Chondrocyte (in vitro differentiated cells): ENCODE measurements at regions not wholly inside any gene's neighbourhood (a gene's known extent, or its start where the extent isn't known, plus 50 kb on each side); places are given as distances from the start of the nearest gene placed in this dataset.

Source experiments
- DNase-seq: peaks from one replicate; pipeline ENCODE4 v3.0.0; 2021; ENCODE audit warnings: mixed read lengths, low spot score
- H3K27ac Mint-ChIP-seq: one replicate; pipeline ENCODE4 v1.8.0; 2021; ENCODE audit warnings: mild to moderate bottlenecking, moderate library complexity, mixed read lengths; ENCODE audit not compliant: unreplicated experiment
- H3K27me3 Mint-ChIP-seq: 2 replicates; pipeline ENCODE4 v1.8.0; 2021; ENCODE audit warnings: low read depth, mixed read lengths
- H3K36me3 Mint-ChIP-seq: 2 replicates; pipeline ENCODE4 v1.8.0; 2021; ENCODE audit warnings: low read depth, mixed read lengths
- H3K4me1 Mint-ChIP-seq: 2 replicates; pipeline ENCODE4 v1.8.0; 2021; ENCODE audit warnings: low read depth, mild to moderate bottlenecking, mixed read lengths
- H3K4me3 Mint-ChIP-seq: one replicate; pipeline ENCODE4 v1.8.0; 2021; ENCODE audit warnings: mild to moderate bottlenecking, moderate library complexity, mixed read lengths; ENCODE audit not compliant: unreplicated experiment
- H3K9me3 Mint-ChIP-seq: 2 replicates; pipeline ENCODE4 v1.8.0; 2021; ENCODE audit warnings: low read depth, mixed read lengths
- TF ChIP-seq, protein P1 (sequence below): fragments of 200-600 bp; sonication (generic); IDR thresholded peaks from 2 replicates; pipeline ENCODE4 v1.5.0; 2021; ENCODE audit warnings: antibody characterized with exemption, mild to moderate bottlenecking, moderate library complexity

GRCh38 chr3:180223268-180223667 is 186.5 kb upstream of the PEX5L start:
- Mint-ChIP-seq H3K27ac (no peak overlapping the region), H3K4me3 (no peak overlapping the region), H3K4me1 (no peaks in the 10 kb centered on the region), H3K9me3 (peaks cover 49% of the 10 kb centered on the region), H3K36me3 (no peaks in the 10 kb centered on the region), H3K27me3 (no peaks in the 10 kb centered on the region)
- TF ChIP-seq, protein P1, sequence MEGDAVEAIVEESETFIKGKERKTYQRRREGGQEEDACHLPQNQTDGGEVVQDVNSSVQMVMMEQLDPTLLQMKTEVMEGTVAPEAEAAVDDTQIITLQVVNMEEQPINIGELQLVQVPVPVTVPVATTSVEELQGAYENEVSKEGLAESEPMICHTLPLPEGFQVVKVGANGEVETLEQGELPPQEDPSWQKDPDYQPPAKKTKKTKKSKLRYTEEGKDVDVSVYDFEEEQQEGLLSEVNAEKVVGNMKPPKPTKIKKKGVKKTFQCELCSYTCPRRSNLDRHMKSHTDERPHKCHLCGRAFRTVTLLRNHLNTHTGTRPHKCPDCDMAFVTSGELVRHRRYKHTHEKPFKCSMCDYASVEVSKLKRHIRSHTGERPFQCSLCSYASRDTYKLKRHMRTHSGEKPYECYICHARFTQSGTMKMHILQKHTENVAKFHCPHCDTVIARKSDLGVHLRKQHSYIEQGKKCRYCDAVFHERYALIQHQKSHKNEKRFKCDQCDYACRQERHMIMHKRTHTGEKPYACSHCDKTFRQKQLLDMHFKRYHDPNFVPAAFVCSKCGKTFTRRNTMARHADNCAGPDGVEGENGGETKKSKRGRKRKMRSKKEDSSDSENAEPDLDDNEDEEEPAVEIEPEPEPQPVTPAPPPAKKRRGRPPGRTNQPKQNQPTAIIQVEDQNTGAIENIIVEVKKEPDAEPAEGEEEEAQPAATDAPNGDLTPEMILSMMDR = no peak
- no peak for DNase-seq

GRCh38 chr3:180229113-180229512 is 192.4 kb upstream of the PEX5L start:
- TF ChIP-seq, protein P1 = no peak
- DNase-seq = no peak
- Mint-ChIP-seq H3K27ac (no peak overlapping the region), H3K36me3 (no peaks in the 10 kb centered on the region), H3K27me3 (no peaks in the 10 kb centered on the region), H3K4me1 (no peaks in the 10 kb centered on the region), H3K9me3 (peaks cover 54% of the 10 kb centered on the region), H3K4me3 (no peak overlapping the region)

DNA sequence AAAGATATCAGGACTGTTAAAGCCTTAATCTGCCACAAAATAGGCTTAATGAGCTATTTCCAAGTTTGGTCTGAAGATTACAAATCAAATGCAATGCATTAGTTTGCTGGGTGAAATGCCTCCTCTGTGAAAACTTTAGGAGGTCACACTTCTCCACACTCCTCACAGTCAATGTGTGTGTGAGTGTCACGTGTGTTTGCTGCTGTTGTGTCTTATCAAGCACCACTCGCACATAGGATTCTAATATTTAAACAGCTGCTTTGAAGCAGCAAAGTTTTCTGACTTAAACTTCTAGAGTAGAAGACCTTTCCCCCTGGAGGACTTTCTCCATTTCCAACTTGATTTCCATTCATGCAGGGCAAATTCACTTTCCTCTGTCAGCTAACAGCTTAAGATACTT is 203.2 kb upstream of the PEX5L start:
- Mint-ChIP-seq H3K27ac (no peak overlapping the region), H3K36me3 (no peaks in the 10 kb centered on the region)

GRCh38 chr3:180246688-180247195 is 210.0 kb upstream of the PEX5L start:
- H3K27me3 Mint-ChIP-seq = peaks cover 3% of the 10 kb centered on the region
- H3K36me3 Mint-ChIP-seq = no peaks in the 10 kb centered on the region
- no peak overlapping the region for H3K27ac Mint-ChIP-seq
- DNase-seq = no peak
- H3K4me1 Mint-ChIP-seq = no peaks in the 10 kb centered on the region
- H3K4me3 Mint-ChIP-seq = no peak overlapping the region
- TF ChIP-seq, protein P1 = no peak
- peaks cover 3% of the 10 kb centered on the region for H3K9me3 Mint-ChIP-seq

More for the DNA sequence above, 203.2 kb upstream of the PEX5L start:
- TF ChIP-seq, protein P1 = no peak
- peaks cover 13% of the 10 kb centered on the region for H3K9me3 Mint-ChIP-seq
- no peak overlapping the region for H3K4me3 Mint-ChIP-seq
- H3K27me3 Mint-ChIP-seq = no peaks in the 10 kb centered on the region
- H3K4me1 Mint-ChIP-seq = no peaks in the 10 kb centered on the region
- DNase-seq = no peak

- Mint-ChIP-seq H3K4me3 (no peak overlapping the region), H3K27ac (no peak overlapping the region), H3K27me3 (peaks cover 7% of the 10 kb centered on the region), H3K9me3 (no peaks in the 10 kb centered on the region), H3K36me3 (no peaks in the 10 kb centered on the region), H3K4me1 (no peaks in the 10 kb centered on the region)
- DNase-seq = no peak
- TF ChIP-seq, protein P1 = no peak
Measured at GRCh38 chr3:180250172-180250571, 213.4 kb upstream of the PEX5L start.
